ENCODE measurements at regions not wholly inside any gene's neighbourhood (a gene's known extent, or its start where the extent isn't known, plus 50 kb on each side); places are given as distances from the start of the nearest gene placed in this dataset.

DNA sequence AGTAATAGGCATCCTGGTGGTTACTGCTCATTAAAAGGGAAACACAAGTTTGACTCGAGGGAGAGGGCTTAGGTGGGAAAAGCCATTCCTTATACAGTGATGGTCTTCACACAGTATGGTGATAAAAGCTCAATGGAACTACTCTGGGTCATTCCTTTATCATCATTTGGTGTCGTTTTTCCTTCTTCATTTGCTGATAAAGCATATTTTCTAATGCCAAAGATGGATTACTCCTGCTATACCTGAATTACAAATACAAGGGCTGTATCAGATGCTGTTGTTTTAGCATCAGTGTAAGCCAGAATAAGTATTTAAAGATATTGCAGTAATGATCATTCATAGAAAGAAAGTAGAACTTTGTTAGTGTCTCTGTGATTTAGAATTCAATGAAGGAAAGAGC lies 563.7 kb downstream of the PLCL1 start:
- no peak overlapping the region for H3K9ac ChIP-seq (replicated peaks; ENCODE audit: extremely low read depth, insufficient read depth, low read length)
- ChIA-PET POLR2A (no interaction called here), CTCF (interaction anchor here (1.3 to 1.6 kb wide), 2 partner anchors 53 to 1121 kb away, joined by 4 read pairs; no protein-coding TSS in a partner anchor)
- intact Hi-C loops (cut with micrococcal nuclease): no loop called here
- no peak overlapping the region for H3K4me3 ChIP-seq (replicated peaks in 1 of 3; ENCODE audit: insufficient read depth in 1 of 3, low read depth in 1 of 3, low read length in 3 of 3)
- no peaks in the 10 kb centered on the region for H3K36me3 ChIP-seq (ENCODE audit: control insufficient read depth in 2 of 2, extremely low read depth in 1 of 2, insufficient read depth in 2 of 2, low read length in 2 of 2)
- H3K27me3 ChIP-seq (ENCODE audit: control insufficient read depth in 2 of 2, insufficient read depth in 2 of 2, low read length in 2 of 2): no peaks in the 10 kb centered on the region
- no TSS peak for BruUV-seq (replicated peaks)
- H3K4me2 ChIP-seq (ENCODE audit: insufficient read depth, low read length): no peak overlapping the region
- no peak overlapping the region for H2AFZ ChIP-seq (ENCODE audit: low read depth, low read length)
- no peaks in the 10 kb centered on the region for H3K9me3 ChIP-seq (replicated peaks; ENCODE audit: control insufficient read depth, insufficient read depth, low read length)
- no peaks in the 10 kb centered on the region for H4K20me1 ChIP-seq (replicated peaks; ENCODE audit: control insufficient read depth, extremely low read depth, insufficient read depth, low read length)
- H3K79me2 ChIP-seq (ENCODE audit: control insufficient read depth, insufficient read depth, low read length): no peaks in the 10 kb centered on the region
- no peaks in the 10 kb centered on the region for H3K9me1 ChIP-seq (replicated peaks; ENCODE audit: control insufficient read depth, extremely low read depth, insufficient read depth, low read length)
- TF ChIP-seq EZH2 (IDR thresholded peaks at IDR 0.05; ENCODE audit: borderline replicate concordance, low read depth, low read length, severe bottlenecking): no peak
- no peak for TF ChIP-seq POLR2AphosphoS5 (IDR thresholded peaks at IDR 0.05; ENCODE audit: insufficient read depth, low read depth, low read length)
- TF ChIP-seq JUN (IDR thresholded peaks at IDR 0.05; ENCODE audit: borderline replicate concordance, insufficient read depth, insufficient read length, low read depth): no peak
- TF ChIP-seq MAX (IDR thresholded peaks at IDR 0.05; ENCODE audit: insufficient read depth, insufficient read length): no peak
- TF ChIP-seq GATA2 (IDR thresholded peaks at IDR 0.05; ENCODE audit: insufficient read depth, insufficient read length, low read depth, low read length): no peak
- no peak for TF ChIP-seq POLR2A (IDR thresholded peaks at IDR 0.05; ENCODE audit: low read depth, low read length)
- TF ChIP-seq CTCF (IDR thresholded peaks at IDR 0.05; ENCODE audit: extremely low read depth in 1 of 2, insufficient read depth in 1 of 2, low read depth in 1 of 2, low read length in 2 of 2): no peak
- TF ChIP-seq MYC (IDR thresholded peaks at IDR 0.05; ENCODE audit: low read depth, low read length): no peak
- TF ChIP-seq FOS (IDR thresholded peaks at IDR 0.05; ENCODE audit: borderline replicate concordance, insufficient read depth, low read length): no peak
- no peak overlapping the region for H3K27ac ChIP-seq (ENCODE audit: insufficient read depth, low read depth, low read length)
- FAIRE-seq: no peak
- dilution Hi-C loops (cut with MboI; ENCODE audit: extremely low pct_ligation_motif_present, low sequenced_read_pairs): no loop called here
- DNase-seq (ENCODE audit: low read depth, low spot score): no peak
- no peaks in the 10 kb centered on the region for H3K4me1 ChIP-seq (ENCODE audit: control insufficient read depth, extremely low read depth, insufficient read depth, low read length)
